Cardiac septum (tissue), 1 donor: ENCODE measurements at regions not wholly inside any gene's neighbourhood (a gene's known extent, or its start where the extent isn't known, plus 50 kb on each side); places are given as distances from the start of the nearest gene placed in this dataset.

Experiments
- DNase-seq: peaks from one replicate; pipeline ENCODE4 v3.0.0-alpha.2; 2020; ENCODE audit warnings: low spot score
- intact Hi-C: fragments of 100-400 bp; cut with DNase I; formaldehyde crosslinking; loops from one replicate; pipeline ENCODE4 v1.14.0; 2022
- donor health status: DM: no; HTN: no; CAD: no.

DNA sequence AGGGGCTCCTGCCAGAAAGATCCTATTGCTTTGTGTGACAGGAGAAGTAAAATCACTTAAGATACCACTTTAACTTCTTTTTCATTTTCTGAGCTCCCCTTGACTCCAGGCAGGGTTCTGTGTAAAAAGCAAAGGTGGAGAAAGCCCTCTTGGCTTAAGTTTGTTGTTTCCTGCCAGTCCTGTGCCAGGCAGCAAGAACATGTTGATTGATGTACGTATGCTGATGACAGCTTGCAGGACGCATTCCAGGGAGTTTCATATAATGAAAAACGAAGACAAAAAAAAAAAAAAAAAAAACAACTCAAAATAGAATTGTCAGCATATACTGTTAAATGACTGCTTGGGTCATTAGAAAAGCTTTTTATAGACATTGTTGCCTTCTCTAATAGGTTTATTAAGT, 251.7 kb downstream of the PSAT1 start:
- intact Hi-C loops: no loop called here
- DNase-seq: no peak

DNA sequence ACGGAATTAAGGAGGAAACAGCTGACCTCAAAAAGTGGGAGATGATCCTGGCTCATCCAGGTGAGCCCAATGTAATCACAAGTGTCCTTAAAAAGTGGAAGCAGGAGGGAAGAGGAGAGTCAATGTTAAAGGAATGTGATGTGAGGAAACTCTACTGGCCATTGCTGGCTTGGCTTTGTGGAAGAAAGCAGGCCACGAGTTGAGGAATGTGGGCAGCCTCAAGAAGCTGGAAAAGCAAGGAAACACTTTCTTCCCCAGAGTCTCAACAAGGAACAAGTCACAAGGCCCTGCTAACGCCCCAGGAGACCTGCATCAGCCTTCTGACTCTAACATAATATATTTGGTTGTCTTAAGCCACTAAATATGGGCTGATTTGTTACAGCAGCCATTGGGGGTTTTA, 252.8 kb downstream of the PSAT1 start:
- DNase-seq: no peak
- intact Hi-C loops: no loop called here

DNA sequence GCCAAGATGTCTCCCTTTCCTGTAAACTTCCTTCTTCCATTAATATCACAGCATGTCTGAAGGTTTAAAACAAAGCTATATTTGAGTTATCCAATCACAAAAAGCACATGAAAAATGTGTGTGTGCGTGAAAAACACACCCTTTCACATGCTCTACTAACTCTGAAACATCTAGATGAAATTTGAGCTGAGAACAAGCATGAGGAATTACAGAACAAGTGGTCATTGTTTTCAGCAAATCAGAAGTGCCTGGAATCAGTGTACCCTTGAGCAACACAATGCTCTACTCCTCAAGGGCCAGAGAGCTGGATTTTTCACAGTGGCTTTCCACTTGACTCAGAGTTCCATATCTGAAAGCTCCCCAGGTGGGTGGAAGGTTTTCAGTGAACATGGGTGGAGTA, 255.9 kb downstream of the PSAT1 start:
- intact Hi-C loops: no loop called here
- no peak for DNase-seq

DNA sequence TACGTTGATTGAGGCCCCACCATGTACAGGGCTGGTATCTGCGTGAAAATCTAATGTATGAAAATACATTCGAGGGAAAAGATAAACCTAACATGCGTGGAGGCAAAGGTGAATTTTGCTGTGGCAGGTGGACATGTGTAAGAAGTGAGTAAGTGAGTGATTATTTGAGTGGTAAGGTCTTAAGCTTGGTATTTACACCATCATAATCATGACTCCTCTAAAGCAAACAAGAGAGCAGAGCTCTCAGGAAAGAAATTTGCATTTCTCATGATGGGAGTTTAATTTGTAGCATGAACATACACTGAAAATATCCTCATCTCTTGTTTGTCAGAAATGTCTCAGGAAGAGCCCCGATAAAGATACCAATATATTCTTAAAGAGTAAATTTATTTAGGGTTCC, 260.6 kb downstream of the PSAT1 start:
- DNase-seq: no peak
- intact Hi-C loops: no loop called here

DNA sequence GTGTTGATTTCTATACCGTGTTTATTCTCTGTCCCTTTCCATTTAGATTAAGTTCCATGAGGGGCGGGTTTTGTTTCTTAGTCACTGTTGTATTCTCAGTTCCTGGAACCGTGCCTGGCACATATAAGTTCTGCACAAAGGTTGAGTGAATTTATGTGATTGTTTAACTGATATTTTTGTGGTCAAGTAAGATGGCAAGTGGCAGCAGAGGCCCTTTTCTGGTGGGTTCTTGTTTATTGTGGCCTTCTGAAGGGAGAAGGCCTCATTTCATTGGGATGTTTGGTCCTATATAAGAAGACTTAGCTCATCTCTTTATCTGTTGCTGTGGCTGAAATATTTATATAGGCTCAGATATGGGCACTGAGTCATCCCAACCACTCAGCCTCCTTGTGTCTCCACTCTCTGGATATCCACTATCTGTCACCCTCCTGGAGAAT, 262.5 kb downstream of the PSAT1 start:
- intact Hi-C loops: no loop called here

DNA sequence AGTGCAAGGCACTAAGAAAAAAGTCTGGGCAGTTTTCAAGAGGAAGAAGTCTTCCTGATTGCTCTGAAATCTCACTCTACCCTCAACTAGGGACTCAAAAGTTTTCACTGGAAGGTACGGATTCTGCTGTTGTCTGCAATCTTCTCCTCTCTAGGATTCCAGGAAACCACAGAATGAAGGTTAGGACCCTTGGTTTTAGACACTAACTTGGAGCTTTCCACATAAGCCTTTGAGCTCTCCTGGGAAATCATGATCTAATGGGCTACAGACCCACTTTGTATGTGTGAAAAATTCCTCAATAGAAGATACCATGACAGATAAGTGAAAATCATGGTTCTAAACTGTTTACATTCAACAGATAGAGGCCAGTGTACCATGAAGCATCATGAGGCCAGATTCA, 265.1 kb downstream of the PSAT1 start:
- intact Hi-C loops: loop anchor here (10.0 kb wide), 1 partner anchor 63 kb away; no protein-coding TSS in a partner anchor
- DNase-seq: no peak

More for the DNA sequence above, 262.5 kb downstream of the PSAT1 start:
- DNase-seq: no peak

DNA sequence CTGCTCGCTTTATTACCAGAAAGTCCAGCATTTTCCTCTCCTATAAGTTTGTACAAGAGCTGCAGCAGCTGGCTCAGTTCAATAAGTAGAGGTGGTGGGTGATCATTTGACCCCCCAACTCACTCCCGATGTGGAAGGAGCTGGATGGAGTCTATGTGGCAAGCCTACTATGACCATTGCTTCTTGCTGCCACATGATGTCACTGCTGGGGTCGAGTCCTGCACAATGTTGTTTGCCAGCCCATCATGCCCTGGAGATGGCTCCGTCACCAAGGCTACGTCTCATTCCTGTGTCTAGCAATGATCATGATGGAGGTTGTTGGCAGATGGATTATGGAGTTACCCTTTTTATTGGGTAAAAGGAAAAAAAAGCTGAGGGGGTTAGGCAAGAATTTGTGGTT, 266.3 kb downstream of the PSAT1 start:
- DNase-seq: no peak
- intact Hi-C loops: loop anchor here (10.0 kb wide), 1 partner anchor 62 kb away; no protein-coding TSS in a partner anchor

DNA sequence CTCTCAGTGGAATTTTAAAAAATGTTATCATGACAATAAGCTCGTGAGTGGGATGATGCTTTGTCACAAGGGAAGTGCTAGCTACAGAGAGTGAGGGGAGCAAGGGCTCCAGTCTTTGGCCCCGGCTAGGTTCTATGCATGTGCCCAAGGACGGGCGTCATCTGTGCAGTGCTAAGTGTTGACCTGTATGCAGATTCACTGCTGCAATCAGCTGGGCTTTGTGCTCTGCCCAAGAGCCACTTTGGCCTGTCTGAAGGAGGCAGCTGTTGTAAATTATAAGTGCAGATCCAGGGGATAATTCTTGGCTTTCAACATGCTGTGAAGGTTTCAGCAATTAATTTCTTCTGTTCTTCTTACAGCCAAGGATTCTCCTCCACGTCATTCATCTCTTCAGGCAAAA, 268.6 kb downstream of the PSAT1 start:
- DNase-seq: no peak
- intact Hi-C loops: loop anchor here (10.0 kb wide), 1 partner anchor 59 kb away; no protein-coding TSS in a partner anchor

DNA sequence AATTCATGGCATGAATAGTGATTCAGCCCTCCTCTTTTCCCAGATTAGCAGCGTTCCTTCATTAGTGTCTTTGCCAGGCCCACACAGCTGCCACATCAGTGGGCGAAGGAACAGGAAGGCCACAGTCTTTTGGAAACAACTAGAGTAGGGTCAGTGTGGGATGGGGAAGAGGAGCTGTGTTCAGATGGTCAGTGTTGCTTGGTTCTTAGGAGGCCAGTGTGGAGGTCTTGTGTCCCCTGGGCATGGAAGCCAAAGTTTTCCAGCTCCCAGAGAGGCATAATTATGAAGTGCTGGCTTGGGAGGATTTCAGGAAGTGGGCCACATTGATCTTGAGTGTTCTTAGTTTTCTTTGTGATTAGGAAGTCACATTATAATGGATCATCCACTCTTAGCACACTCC, 269.6 kb downstream of the PSAT1 start:
- intact Hi-C loops: loop anchor here (10.0 kb wide), 1 partner anchor 58 kb away; no protein-coding TSS in a partner anchor
- DNase-seq: no peak

DNA sequence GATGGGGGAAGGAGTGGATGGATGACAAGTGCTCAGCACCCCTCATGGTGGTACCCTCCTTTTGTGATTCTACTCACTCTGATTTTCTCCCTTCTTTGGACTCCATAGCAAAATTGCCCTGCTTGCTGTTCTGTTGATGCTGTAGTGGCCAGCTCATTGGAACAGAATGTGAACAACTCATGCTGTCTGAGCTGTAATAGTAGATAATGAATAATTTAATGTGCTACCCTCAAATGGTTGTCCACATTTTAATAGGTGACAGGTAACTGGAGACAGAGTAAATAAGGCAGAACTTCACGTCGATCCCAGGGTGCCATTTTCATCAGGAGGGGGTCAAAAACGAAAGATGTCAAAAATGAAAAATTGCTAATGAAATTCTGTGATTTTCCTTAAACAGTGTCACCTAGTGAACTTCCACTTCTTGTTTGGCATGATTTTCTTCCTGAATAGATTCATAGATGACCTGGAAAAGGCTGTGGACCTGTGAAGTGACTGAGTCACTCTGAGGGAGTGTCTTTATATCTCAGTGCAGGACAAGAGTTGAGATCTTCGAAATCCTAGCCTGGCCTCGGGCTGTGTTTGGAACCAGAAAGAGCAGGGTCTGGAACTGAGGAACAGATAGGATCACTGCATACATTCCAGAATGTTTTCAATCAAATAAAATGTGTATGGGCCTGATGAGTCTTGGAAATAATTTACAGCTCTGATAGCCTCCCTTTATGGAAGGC, 270.2 kb downstream of the PSAT1 start:
- intact Hi-C loops: loop anchor here (10.0 kb wide), 1 partner anchor 58 kb away; no protein-coding TSS in a partner anchor
- no peak for DNase-seq

DNA sequence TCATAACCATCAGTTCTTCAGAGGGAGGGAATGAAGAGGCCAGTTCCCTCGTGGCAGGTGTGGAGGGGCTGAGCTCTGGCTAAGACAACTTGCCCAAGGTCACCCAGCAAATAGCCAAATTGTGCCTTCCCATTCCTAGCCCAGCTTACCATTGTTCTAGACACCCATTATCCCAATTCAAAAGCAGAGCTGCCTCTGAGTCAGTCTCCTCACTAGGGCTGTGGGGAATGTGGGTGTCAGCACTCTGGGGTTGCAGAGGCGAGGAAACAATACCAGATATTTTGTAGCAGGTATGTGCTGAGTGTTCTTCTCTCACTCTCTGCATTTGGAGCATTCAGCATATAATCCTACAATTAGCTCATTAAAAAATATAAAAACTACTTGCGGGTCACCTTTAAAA, 270.8 kb downstream of the PSAT1 start:
- intact Hi-C loops: loop anchor here (10.0 kb wide), 1 partner anchor 57 kb away; no protein-coding TSS in a partner anchor
- DNase-seq: no peak

DNA sequence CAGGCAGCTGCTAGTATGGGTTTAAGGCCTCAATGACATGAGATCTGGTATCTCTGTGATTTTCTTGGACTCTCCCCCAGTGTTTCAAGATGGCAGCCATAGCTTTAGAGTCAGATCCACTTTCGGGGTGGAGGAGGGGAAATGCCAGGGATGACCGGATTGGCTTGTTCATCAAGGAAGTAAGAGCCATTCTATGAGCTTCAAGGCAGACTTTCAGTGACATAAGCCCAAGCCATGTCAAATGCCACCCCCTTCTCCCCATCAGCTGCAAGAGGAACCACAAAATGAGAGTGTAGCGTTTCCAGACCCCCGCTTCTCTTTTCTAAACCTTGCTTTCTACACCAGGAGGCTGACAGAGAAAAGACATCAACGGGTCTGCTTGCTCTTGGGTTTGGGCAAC, 271.8 kb downstream of the PSAT1 start:
- DNase-seq: no peak
- intact Hi-C loops: loop anchor here (10.0 kb wide), 1 partner anchor 56 kb away; no protein-coding TSS in a partner anchor

DNA sequence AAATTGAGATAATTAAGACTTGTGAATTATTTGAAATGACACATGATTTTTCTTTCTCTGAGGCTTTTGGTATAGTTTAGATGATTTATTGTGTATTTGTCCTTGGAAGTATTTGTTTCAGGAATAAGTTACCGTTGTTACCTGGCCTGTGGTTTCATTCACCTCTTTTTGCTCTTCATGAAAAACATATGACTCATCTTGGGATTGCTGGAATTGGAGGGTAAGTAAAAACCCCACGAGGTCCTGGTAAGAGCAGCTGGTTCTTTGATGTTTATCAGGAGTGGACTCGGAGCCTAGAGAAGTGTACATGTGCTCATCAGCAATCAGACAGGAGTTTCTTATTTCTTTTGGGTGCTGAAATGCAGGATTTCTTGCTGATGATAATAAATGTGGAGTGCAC, 275.3 kb downstream of the PSAT1 start:
- intact Hi-C loops: no loop called here
- DNase-seq: no peak

DNA sequence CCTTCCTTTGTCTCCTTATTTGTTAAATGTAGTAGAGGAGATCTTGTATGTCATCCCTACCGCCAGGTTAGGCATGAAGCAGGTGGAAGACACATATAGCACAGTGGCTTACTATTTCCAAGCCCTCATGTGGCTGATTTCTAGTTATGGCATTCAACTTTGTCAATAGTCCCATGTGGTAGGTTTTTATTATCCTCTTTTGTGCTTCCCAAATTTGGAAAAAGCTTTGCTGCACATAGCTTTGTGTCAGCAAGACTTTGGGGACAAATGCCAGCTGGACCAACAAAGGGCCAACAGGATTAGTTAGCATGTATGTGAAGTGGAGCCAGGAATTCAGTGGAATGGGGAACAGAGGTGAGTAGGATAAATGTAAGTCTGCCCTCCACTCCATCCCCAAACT, 276.3 kb downstream of the PSAT1 start:
- no peak for DNase-seq
- intact Hi-C loops: no loop called here

DNA sequence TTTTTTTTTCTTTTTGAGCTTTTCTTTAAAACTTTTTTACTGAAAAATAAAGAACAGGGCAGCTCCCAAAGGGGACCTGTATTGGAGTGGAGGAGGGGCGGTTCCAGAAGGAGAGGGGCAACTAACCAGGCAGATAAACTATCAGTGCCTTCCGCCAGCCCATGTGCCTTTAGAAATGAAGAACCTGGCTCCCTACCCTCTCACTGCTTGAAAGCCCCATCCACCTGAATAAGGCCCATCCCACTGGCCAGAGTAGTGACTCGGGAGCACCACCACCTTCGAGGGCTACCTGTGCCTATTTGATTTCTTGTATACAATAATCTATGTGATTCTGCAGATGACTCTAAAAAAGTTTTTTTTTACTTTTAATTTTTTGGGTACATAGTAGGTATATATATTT, 276.7 kb downstream of the PSAT1 start:
- no peak for DNase-seq
- intact Hi-C loops: no loop called here

DNA sequence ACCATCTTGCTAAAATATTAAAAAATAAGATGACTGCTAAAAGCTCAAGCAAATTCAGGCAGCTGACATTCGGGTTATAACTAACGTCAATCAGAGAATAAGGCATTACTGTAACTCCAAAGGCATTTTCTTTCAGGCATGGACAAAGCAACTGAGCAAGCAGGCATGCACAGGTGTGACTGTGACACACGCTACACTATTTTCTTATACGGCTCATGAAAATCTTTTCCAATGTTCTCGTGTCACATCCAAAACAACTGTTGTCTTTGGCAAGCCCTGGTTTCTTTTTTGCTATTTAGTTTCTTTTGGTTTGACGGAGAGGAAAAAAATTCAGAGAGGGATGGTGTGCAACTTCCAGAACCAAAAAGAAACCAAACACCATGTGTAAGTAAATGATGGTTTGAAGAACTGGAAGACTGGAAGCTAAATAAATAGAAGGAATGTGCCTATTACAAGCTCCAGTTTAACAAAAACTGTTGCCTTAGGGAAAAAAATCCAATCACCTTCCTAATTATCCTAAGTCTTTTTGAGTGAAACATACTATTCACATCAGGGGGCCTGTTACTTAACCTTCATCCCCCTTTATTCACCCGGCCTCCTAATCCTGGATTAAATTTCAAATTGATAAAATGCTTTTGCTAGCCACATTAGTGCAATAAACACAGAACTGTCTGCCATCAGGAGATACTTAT, 277.6 kb downstream of the PSAT1 start:
- DNase-seq: no peak
- intact Hi-C loops: no loop called here

DNA sequence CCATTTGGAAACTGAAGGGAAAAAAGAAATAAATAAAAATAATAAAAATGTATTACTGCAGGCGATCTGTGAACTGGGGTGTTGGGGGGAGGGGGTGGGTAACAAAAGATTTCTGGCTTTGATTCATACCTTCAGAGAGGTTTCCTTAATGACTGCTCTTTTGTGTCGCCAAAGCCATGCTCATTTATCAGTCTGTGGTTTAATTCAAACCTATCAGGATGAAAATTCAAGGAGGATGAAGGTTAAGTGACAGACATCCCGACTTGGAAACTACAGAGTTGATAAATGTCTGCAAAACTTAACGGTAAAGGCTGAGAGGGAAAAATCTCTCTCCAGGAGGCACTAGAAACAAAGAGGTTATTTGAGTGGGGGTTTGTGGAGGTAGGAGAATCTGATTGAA, 278.2 kb downstream of the PSAT1 start:
- intact Hi-C loops: no loop called here
- DNase-seq: no peak

DNA sequence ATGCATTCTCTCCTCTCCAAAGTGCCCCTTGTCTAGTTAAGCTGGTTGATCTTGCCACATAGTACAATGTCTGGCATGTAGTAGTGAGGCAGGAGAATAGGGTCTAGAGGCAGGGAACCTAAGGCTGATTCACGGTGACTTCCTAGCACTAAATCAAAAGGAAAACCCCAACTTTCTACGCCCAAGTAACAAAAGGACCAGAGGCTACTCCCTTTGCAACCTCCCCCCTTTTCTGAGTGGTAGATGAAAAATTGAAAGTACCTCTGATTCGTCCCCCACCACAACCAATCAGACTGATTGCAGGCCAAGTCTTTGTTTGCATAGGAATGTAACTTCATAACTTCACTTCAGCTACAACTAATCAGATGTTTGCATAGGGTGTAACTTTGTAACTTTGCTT, 278.8 kb downstream of the PSAT1 start:
- intact Hi-C loops: no loop called here
- no peak for DNase-seq

DNA sequence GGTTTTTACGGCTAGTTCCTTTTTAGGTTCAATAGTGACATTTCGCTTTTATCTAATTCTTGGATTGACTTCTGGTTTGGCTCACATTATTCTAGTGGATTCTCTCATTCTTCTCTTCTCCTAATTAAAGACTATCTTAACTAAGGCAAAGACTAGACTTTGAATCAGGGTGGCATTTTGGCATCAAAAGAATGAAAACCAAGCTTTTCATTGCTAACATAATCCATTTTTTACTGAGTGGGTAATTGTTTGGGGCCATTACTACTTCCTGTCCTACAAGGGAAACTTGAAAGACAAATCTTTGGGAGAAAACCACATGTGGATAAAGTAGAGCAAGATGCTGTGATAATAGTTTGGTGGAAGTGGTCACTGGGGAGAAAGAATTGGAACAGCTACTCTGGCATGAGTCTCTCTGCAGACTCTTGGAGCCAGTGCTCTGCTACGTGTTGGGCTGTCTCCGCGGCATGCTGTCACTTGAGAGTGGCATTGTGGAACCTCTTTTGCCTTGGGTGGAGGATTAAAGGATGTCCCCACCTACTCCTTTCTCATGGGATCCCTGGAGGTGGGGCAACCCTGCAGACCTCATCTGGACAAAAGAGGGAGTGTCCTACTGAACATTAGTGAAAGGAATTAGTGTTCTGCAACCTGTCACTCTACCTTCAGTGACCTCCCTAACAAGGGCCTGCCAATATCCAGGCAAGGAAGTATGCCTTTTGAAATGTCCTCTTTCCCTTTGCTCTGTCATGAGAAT, 280.4 kb downstream of the PSAT1 start:
- intact Hi-C loops: no loop called here
- no peak for DNase-seq

DNA sequence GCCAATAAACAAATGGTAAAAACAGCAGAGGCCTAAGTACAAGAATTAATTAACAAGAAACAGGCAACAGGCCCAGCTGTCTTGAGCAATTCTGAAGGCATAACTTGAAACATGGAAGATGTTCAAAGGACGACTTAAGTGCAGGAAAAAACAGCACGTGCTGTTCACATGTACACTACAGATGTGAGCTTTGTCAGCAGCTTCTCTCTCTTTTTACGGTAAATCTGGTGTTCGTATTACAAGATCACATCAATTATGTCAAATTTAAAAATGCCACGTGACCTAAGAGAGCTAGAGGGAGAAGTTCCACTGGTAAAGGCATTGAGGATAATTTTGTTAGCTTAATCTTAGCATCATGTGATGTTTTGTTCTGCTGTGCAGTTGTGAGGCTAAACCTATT, 281.1 kb downstream of the PSAT1 start:
- intact Hi-C loops: no loop called here
- DNase-seq: no peak
